ENCODE measurements at regions not wholly inside any gene's neighbourhood (a gene's known extent, or its start where the extent isn't known, plus 50 kb on each side); places are given as distances from the start of the nearest gene placed in this dataset.

DNA sequence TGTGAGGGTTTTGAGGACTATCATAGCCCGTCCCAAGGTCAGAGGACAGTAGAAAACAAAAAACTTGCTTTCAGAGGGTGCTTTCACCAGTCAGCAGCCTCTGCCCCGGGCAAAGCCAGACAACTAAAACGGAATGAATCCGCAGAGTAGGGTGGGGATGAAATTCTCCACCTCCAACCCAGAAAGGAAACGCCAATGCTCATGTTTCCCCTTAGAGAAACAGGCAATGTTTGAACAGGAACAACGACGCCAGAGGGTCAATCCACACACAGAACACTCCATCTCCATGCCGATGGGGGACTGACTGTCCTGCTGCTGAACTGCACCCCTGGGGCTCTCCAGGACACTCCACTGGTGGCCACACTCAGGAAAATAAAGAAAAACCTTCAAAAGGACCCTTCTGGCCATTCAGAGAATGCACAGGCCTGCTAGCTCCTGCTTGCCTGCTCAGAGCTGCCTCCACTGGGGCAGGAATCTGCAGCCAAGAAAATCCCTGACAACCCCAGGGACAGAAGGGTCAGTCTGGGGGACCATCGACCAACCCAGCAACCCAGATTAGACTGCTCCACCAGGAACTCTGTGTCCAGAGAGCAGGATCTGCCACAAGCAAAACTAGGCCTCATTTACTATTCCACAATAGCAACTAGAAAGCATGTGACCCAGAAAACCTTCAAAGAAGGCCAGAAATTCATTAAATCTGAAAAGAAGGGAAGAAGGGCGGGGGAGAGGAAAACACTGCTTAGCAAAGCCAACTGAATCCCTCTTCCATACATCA, 116.0 kb downstream of the TOMM20 start:
- intact Hi-C loops (cut with DNase I) = no loop called here

DNA sequence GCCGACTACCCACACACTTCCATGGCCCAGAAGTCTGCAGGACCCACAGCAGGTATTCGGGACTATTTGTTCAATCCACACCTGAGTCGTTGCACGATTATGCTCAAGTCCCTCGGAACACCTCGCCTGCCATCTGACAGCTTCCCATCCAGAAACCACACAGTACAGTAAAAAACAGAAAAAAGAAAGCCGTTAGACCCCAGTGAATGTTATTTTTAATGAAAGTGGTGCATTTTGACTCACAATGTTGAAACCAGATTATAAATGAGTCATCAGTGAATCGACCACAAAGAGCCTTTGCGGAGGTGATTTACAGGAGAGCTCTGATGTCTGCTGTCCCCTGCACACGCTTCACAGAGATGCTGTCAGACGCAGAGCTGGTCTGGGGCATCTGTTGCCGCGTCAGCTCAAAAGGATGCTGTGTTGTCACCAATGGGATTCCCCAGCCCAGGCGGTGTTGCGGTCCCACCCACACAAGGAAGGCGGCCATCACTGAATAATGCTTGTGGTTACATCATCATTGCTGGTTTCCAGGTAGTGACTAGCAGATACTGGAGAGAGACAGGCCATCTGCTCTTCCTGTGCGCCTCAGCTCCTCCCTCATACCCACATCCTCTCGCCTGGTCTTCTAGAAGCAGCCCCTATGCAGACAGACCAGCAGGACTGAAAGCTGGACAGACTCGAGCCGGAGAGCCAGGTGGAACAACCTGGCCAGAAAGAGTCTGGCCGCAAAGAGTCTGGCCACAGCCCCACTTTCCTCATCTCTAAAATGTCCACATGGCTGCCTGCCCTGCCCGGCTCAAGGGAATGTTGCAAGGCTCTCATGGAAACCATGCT, 116.8 kb downstream of the TOMM20 start:
- DNase-seq (ENCODE audit: low spot score) = peak; percentile 95
- intact Hi-C loops (cut with DNase I) = no loop called here

More for the DNA sequence above, 116.0 kb downstream of the TOMM20 start:
- peak; percentile 49 for DNase-seq (ENCODE audit: low spot score)

DNA sequence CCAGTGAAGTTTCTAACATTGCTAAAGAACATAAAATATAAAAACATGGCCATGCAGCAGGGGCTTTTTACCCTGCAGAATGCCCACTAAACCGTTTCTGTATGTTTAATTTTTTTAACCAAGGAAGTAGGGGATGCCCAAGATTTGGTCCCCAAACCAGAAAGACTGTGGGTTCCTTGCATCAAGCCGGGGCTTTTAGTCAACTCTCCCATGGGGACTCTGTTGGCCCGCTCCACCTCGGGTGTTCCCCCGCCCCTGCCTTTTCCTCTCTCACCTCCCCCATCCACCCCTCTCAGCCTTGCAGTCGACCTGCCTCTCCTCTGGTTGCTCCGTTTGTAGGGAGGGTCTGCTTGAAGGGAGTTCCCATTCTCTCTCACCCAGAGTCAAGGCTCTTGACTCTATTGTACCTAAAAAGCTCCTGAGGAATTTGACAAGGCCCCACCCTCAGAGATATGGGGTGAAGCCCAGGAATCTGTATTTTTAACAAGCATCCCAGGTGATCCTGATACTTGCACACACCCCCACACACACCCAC, 117.5 kb downstream of the TOMM20 start:
- intact Hi-C loops (cut with DNase I) = no loop called here
- peak; percentile 71 for DNase-seq (ENCODE audit: low spot score)

DNA sequence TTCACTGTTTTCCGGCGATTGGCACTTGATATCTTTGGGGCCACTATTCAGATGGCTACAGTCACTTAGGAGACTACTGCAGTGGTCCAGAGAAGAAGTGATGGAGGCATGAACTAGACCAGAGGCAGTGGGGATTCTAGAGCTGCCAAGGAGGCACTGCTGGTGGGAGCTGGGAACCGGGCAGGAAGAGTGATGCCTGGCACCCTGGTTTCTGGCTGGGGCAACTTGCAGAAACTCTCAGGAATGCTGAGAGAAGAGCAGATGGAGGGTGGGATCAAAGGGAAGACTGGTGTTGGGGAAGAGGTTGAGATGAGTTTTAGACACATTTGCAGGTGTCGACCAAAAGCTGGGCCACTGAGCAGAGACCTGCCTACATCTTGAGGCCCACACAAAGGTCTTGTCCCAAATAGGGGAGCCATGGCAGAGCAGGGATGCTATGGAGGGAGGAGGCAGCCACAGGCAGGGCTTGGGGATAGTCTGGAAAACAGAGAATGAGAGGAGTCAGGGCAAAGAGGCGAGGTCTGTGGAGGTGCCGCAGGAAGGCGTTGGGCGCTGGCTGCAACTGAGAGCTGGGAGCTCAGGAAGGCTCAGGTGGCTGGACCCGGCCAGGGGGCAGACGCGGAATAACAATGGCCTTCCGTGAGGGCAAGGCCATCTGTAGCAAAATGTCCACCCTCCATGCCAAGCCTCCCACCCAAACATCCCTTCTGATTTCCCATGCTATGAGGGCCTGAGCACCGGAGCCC, 118.9 kb downstream of the TOMM20 start:
- intact Hi-C loops (cut with DNase I) = no loop called here
- peak; percentile 44 for DNase-seq (ENCODE audit: low spot score)

DNA sequence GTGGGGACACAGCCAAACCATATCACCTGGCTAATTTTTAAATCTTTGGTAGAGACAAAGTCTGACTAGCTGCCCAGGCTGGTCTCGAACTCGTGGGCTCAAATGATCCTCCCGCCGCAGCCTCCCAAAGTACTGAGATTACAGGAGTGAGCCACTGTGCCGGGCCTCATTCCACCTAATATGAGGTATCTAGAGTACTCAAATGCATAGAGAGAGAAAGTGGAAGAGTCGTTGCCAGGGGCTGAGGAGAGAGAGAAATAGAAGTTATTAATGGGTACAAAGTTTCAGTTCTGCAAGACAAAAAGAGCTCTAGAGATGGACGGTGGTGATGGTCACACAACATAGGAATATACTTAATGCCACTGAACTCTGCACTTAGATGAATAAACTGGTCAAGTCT, 119.6 kb downstream of the TOMM20 start:
- DNase-seq (ENCODE audit: low spot score) = peak; percentile 31
- intact Hi-C loops (cut with DNase I) = no loop called here

DNA sequence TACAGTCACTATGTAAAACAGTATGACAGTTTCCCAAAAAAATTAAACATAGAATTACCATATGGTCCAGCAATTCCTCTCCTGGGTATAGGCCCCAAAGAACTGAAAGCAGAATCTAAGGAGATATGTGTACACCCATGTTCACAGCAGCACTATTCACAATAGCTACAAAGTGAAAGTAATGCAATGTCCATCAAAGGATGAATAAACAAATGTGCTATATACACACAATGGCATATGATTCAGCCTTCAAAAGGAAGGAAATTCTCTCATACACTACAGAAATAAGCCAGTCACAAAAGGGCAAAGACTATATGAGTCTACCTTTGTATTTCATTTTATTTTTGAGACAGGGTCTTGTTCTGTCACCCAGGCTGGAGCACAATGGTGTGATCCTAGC, 120.4 kb downstream of the TOMM20 start:
- intact Hi-C loops (cut with DNase I) = no loop called here
- no peak for DNase-seq (ENCODE audit: low spot score)

DNA sequence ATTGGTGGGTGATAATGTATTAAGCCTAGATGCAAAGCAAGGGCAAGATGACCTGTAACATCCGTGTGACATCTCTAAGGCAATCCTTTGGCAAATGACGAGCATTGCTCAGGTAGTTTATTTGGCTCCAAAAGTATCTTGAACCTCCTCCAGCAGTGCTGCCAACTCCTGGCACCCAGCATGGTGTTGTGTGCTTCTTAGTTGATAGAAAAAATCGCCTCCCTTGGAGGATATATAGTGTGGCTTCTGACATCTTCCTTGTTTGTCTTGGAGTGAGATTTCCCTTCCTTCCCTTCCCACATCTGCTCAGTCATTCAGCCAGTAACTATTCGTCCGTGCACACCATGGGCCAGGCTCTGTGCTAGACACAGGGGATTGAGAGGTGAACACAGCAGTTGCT, 121.8 kb downstream of the TOMM20 start:
- peak; percentile 60 for DNase-seq (ENCODE audit: low spot score)
- intact Hi-C loops (cut with DNase I) = no loop called here

DNA sequence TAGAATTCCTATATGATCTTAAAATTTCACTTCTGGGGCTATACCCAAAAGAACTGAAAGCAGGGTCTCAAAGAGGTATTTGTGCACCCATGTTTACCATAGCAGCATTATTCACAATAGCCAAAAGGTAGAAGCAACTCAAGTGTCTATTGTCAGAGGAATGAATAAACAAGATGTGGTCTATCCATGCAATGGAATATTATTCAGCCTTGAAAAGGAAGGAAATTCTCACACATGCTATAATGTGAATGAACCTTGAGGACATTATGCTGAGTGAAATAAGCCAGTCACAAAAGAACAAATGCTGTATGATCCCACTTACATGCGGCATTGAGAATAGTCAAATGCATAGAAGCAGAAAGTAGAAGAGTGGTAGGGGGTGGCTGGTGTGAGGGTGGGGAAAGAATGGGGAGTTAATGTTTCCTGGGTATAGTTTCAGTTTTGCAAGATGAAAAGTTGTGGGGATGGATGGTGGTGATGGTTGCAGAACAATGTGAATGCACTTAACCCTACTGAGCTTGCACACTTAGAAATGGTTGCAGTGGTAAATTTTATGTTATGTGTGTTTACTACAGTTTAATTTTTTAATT, 122.4 kb downstream of the TOMM20 start:
- intact Hi-C loops (cut with DNase I) = no loop called here
- no peak for DNase-seq (ENCODE audit: low spot score)

DNA sequence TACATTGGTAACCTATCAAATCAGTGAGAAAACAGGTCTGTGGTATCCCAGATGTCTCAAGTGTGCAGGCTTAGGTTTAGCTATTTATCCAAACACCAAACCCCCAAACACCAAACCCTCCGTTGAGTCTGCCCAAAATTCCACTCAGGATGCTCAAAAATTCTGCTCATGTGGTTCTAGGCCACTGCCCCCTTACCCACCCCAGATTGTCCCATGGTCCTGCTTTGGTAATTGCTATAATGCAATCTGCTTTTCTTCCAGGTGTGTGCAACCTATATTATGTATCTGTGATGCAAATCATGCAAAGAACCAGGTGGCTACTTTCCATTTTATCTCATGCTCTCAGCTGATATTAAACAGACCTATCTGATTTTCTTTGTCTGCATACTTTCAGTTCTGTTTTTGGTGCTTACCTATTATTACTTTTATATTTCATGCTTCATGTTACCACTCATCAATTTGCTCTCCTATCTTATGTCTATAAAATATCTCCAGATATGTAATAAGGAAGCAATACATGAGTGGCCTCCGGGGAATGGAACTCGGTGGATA, 123.7 kb downstream of the TOMM20 start:
- intact Hi-C loops (cut with DNase I) = loop anchor here (5.0 kb wide), 1 partner anchor 42 kb away; no protein-coding TSS in a partner anchor

DNA sequence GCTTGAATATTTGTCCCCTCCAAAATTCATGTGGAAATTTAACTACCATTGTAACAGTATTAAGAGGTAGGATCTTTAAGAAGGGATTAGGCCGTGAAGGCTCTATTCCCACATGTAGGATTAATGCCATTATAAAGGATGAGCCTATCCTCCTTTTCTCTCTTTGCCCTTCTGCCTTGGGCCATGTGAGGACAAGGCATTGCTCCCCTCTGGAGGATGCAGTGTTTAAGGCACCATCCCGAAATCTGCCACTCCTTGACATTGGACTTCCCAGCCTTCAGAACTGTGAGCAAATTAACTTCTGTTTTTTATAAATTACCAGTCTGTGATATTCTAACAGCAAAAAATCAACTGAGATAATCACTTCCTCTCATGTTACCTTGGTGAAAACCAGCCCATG, 124.4 kb downstream of the TOMM20 start:
- no peak for DNase-seq (ENCODE audit: low spot score)
- intact Hi-C loops (cut with DNase I) = loop anchor here (5.0 kb wide), 1 partner anchor 43 kb away; no protein-coding TSS in a partner anchor

More for the DNA sequence above, 123.7 kb downstream of the TOMM20 start:
- peak; percentile 14 for DNase-seq (ENCODE audit: low spot score)

DNA sequence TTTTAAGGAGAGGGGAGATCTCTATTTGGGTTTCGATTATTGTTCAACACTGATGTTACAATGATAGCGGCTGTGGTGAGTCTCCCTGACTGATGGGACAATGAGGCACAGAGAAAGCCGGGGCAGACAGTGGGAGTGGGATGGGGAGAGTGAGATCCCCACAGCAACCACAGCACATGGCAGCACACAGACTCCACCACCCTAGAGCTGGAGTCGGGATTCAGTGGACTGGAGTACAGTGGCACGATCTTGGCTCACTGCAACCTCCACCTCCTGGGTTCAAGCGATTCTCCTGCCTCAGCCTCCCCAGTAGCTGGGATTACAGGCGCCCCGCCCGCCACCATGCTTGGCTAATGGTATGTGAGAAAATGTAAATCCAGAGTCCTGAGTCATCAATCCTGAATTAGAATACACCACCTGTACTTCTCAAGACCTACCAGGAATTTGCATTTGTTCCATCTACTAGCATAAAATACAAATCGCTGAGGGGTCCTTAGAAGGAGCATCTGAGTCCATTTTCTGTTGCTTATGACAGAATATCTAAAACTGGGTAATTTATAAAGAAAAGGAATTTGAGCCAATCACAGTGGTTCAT, 125.8 kb downstream of the TOMM20 start:
- peak; percentile 51 for DNase-seq (ENCODE audit: low spot score)
- intact Hi-C loops (cut with DNase I) = loop anchor here (5.0 kb wide), 1 partner anchor 44 kb away; no protein-coding TSS in a partner anchor

DNA sequence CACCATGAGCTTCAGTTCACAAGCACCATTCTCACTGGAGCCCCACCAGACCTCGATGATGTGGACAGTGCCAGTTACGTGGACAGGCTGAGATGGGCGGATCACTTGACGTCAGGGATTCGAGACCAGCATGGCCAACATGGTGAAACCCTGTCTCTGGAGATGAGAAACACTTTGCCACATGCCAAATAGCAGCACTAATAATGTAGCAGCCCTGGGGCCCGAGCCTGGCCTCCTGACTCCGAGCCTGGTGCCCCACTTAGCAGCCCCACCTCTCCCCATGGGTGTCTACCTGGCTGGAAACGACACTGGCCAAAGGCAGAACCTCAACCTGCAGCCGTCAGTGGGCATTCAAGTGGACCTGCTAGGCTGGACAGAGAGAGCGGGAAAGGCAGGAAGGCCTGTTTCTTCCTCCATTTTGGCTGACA, 129.1 kb downstream of the TOMM20 start:
- intact Hi-C loops (cut with DNase I) = loop anchor here (5.0 kb wide), 1 partner anchor 387 kb away; the partner anchor contains the start of gene IRF2BP2

DNA sequence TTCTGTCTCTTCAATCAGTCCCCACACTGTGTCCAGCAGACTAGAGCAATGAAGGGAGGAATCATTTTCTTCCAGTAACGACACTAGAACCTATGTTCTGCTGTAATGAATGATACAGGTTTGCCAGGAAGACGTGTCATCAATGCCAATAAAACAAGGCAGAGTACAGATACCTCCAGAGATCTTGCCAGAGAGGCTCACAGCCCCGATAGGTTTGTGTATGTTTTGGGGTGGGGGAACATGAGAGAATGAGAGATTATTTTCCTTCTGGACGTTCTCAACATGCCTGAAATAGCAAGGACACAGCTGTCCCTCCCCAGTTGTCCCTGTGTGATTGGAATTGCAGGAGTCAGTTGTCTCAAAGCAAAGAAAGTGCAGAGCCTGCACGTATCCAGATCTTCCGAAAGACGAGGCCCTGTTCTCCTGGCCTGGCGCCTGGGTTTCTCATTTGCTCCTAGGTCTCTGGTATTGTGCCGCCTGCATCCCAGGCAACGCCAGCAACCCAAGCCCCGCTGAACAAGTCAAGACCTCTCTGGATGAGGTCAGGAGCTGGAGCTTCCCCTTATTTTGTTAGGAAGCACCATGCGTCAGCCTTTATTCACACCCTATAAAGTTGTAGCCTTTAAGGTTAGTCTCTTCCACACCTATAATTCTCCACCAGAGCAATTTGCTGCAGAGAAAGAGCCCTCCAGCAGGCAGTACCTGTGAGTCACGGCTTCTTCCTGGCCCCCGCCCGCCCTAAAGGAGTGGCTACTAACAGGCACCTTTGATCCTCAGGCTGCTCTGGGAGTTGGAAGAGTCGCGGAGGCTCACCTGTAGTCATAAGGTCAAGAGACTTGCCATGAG, 130.5 kb downstream of the TOMM20 start:
- intact Hi-C loops (cut with DNase I) = loop anchor here (2.0 to 5.0 kb wide), 4 partner anchors 77 to 386 kb away; partner anchors contain the start of gene IRF2BP2
- peak; percentile 74 for DNase-seq (ENCODE audit: low spot score)

More for the DNA sequence above, 129.1 kb downstream of the TOMM20 start:
- DNase-seq (ENCODE audit: low spot score) = peak; percentile 63

DNA sequence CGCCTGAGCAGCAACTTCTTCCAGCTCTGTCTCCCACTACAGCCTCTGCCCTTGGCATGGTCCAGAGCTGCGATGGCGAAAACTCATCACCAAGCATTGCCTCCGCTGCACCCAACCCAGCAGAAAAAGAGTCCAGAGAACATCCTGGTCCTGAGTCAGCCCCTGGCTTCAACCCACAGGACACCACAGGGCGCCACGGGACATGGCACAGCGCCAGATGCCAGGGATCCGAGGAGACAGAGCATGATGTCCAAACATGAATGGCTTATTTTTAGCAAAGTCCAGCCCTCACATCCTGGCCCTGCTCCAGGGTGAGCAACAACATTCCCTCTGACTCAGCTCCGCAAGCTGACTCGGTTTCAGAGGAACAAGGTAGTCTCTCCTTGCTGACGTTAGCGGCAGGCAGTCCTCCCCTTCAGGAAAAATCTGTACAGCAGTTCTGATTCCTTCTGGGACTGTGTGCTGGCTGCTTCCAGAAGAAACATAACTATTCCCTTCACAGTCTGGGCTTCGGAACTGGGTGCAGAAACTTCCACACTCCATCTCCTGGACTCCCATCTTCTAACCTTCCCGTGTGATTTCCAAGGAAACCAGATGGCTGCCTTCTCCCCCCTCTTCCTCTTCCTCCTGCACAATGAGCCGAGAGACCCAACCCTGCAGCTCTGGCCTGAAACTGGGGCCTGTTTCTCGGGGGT, 131.3 kb downstream of the TOMM20 start:
- intact Hi-C loops (cut with DNase I) = loop anchor here (2.0 to 5.0 kb wide), 4 partner anchors 77 to 385 kb away; partner anchors contain the start of gene IRF2BP2
- peak; percentile 97 for DNase-seq (ENCODE audit: low spot score)

DNA sequence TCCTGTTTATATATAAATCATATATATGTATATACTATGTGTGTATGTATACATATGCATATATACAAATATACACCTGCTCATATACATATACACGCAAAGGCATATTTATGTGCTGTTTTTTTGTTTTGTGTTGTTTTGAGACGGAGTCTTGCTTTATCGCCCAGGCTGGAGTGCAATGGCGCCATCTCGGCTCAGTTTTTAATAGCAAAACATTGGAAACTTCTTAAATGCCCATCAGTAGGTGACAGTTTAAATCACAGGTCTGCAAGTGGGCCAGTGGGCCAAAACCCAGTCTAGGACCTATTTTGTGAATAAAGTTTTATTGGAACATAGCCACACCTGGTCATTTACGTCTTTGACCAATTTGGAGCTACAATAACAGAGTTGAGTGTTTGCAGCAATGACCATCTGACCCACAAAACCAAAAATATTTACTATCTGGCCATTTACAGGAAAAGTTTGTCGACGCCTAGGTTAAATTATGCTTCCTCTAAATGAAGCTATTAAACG, 132.3 kb downstream of the TOMM20 start:
- intact Hi-C loops (cut with DNase I) = loop anchor here (2.0 to 5.0 kb wide), 4 partner anchors 78 to 384 kb away; partner anchors contain the start of gene IRF2BP2
- peak; percentile 33 for DNase-seq (ENCODE audit: low spot score)
